ENCODE measurements at regions not wholly inside any gene's neighbourhood (a gene's known extent, or its start where the extent isn't known, plus 50 kb on each side); places are given as distances from the start of the nearest gene placed in this dataset.

DNA sequence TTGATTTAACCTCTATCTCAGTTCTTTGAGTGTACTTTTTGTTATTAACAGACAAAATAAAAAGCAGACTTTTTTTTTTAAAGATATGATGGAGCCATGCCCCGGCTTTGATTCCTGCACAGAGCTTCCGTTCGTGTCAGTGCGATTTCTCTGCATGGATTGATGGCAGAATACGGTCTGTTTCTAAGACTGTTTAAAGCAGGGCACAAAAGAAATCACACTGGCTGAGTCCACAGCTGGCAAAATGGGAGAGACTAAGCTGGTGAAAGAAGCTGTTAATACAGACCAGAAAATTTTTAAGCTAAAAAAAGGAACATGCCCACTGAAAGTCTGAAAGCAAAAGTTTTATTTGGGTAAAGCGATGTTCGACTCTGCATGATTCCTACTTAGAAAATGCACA lies 501.4 kb upstream of the WWC1 start:
- Histone ChIP-seq H3K36me3 (replicated peaks in 1 of 2; ENCODE audit: control insufficient read depth in 1 of 2, insufficient read depth in 2 of 2, low read length in 2 of 2) (no peaks in the 10 kb centered on the region), H3K9ac (ENCODE audit: insufficient read depth, low read depth, low read length) (no peak overlapping the region), H3K79me2 (ENCODE audit: insufficient read depth, low read length) (no peaks in the 10 kb centered on the region), H3K27ac (ENCODE audit: extremely low read length, insufficient read depth, low read length) (no peak overlapping the region), H3K4me2 (ENCODE audit: low read depth, low read length) (no peak overlapping the region), H3K4me3 (replicated peaks in 1 of 3; ENCODE audit: insufficient read depth in 1 of 3, low read depth in 2 of 3, low read length in 3 of 3) (no peak overlapping the region), H2AFZ (ENCODE audit: low read length) (no peak overlapping the region), H3K9me3 (ENCODE audit: low read length) (no peaks in the 10 kb centered on the region), H3K27me3 (ENCODE audit: control insufficient read depth in 1 of 2, insufficient read depth in 2 of 2, low read length in 2 of 2) (no peaks in the 10 kb centered on the region; a peak in 1 of 5 replicates), H3K4me1 (ENCODE audit: insufficient read depth, low read length) (no peaks in the 10 kb centered on the region), H4K20me1 (ENCODE audit: insufficient read depth, low read length) (no peaks in the 10 kb centered on the region)
- ChIA-PET POLR2A (no interaction called here), CTCF (ENCODE audit: low intra/inter-chr PET ratio, low total read pairs) (no interaction called here)
- TF ChIP-seq NFE2L2 (IDR thresholded peaks at IDR 0.05; ENCODE audit: low read length), result no peak
- TF ChIP-seq SNAI1 (CRISPR knock-in tag; IDR thresholded peaks at IDR 0.05; ENCODE audit: borderline replicate concordance), result no peak
- TF ChIP-seq JUND (CRISPR knock-in tag; IDR thresholded peaks at IDR 0.05), result no peak
- TF ChIP-seq, protein P1, sequence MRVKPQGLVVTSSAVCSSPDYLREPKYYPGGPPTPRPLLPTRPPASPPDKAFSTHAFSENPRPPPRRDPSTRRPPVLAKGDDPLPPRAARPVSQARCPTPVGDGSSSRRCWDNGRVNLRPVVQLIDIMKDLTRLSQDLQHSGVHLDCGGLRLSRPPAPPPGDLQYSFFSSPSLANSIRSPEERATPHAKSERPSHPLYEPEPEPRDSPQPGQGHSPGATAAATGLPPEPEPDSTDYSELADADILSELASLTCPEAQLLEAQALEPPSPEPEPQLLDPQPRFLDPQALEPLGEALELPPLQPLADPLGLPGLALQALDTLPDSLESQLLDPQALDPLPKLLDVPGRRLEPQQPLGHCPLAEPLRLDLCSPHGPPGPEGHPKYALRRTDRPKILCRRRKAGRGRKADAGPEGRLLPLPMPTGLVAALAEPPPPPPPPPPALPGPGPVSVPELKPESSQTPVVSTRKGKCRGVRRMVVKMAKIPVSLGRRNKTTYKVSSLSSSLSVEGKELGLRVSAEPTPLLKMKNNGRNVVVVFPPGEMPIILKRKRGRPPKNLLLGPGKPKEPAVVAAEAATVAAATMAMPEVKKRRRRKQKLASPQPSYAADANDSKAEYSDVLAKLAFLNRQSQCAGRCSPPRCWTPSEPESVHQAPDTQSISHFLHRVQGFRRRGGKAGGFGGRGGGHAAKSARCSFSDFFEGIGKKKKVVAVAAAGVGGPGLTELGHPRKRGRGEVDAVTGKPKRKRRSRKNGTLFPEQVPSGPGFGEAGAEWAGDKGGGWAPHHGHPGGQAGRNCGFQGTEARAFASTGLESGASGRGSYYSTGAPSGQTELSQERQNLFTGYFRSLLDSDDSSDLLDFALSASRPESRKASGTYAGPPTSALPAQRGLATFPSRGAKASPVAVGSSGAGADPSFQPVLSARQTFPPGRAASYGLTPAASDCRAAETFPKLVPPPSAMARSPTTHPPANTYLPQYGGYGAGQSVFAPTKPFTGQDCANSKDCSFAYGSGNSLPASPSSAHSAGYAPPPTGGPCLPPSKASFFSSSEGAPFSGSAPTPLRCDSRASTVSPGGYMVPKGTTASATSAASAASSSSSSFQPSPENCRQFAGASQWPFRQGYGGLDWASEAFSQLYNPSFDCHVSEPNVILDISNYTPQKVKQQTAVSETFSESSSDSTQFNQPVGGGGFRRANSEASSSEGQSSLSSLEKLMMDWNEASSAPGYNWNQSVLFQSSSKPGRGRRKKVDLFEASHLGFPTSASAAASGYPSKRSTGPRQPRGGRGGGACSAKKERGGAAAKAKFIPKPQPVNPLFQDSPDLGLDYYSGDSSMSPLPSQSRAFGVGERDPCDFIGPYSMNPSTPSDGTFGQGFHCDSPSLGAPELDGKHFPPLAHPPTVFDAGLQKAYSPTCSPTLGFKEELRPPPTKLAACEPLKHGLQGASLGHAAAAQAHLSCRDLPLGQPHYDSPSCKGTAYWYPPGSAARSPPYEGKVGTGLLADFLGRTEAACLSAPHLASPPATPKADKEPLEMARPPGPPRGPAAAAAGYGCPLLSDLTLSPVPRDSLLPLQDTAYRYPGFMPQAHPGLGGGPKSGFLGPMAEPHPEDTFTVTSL (CRISPR knock-in tag; IDR thresholded peaks at IDR 0.05; ENCODE audit: borderline replicate concordance), result no peak
- TF ChIP-seq IKZF4 (CRISPR knock-in tag; IDR thresholded peaks at IDR 0.05; ENCODE audit: borderline replicate concordance, low read depth, not compliant biosample characterization), result no peak
- no TSS peak for BruUV-seq (replicated peaks)
- no peak for DNase-seq (ENCODE audit: low spot score)
- in situ Hi-C loops (cut with HindIII; ENCODE audit: extremely low pct_ligation_motif_present, low pct_unique_long_range_greater_than_20kb) (no loop called here), intact Hi-C loops (cut with micrococcal nuclease; ENCODE audit: unreplicated experiment) (no loop called here)
- WGBS (ENCODE audit: low lambda C conversion rate), result 49% methylated on average over 7 of the region's 7 CpGs
- ATAC-seq, result no peak
- FAIRE-seq, result no peak
